ENCODE measurements at regions not wholly inside any gene's neighbourhood (a gene's known extent, or its start where the extent isn't known, plus 50 kb on each side); places are given as distances from the start of the nearest gene placed in this dataset.
"Not testable (repeated sequence)": the region's sequence is repeated elsewhere in the genome, so short reads cannot be mapped to it uniquely, and the experiment has no call there.

GRCh38 chr13:80705371-80706163 lies 364.6 kb upstream of the SPRY2 start:
- DNase-seq (ENCODE audit: low spot score) (no peak), ATAC-seq (ENCODE audit: low FRiP score) (no peak)
- TF ChIP-seq CTCF (IDR thresholded peaks at IDR 0.05) = no peak

- no peak for ATAC-seq (ENCODE audit: low FRiP score)
- TF ChIP-seq CTCF (IDR thresholded peaks at IDR 0.05) = no peak
- no peak for DNase-seq (ENCODE audit: low spot score)
These were observed 363.4 kb upstream of the SPRY2 start for GRCh38 chr13:80704369-80704768.

GRCh38 chr13:80695841-80696240 lies 354.9 kb upstream of the SPRY2 start:
- no peak for TF ChIP-seq CTCF (IDR thresholded peaks at IDR 0.05)
- DNase-seq (ENCODE audit: low spot score) = no peak
- ATAC-seq (ENCODE audit: low FRiP score) = no peak

- not testable (repeated sequence) for ATAC-seq (ENCODE audit: low FRiP score); DNase-seq (ENCODE audit: low spot score)
These were observed 350.9 kb upstream of the SPRY2 start for GRCh38 chr13:80691814-80692213.

- DNase-seq (ENCODE audit: low spot score) = no peak
- ATAC-seq (ENCODE audit: low FRiP score) = no peak
- TF ChIP-seq CTCF (IDR thresholded peaks at IDR 0.05) = no peak
These were observed 349.3 kb upstream of the SPRY2 start for GRCh38 chr13:80690208-80690607.

GRCh38 chr13:80688593-80688992 lies 347.7 kb upstream of the SPRY2 start:
- no peak for TF ChIP-seq CTCF (IDR thresholded peaks at IDR 0.05)
- ATAC-seq (ENCODE audit: low FRiP score) (no peak), DNase-seq (ENCODE audit: low spot score) (no peak)

- TF ChIP-seq CTCF (IDR thresholded peaks at IDR 0.05) = no peak
- no peak for DNase-seq (ENCODE audit: low spot score)
- no peak for ATAC-seq (ENCODE audit: low FRiP score)
These were observed 345.0 kb upstream of the SPRY2 start for GRCh38 chr13:80685942-80686341.

Data from omental fat pad (tissue), 3 donors.